H54 (cell line): ENCODE measurements at regions not wholly inside any gene's neighbourhood (a gene's known extent, or its start where the extent isn't known, plus 50 kb on each side); places are given as distances from the start of the nearest gene placed in this dataset.
"Not testable (repeated sequence)": the region's sequence is repeated elsewhere in the genome, so short reads cannot be mapped to it uniquely, and the experiment has no call there.

ENCODE experiments used
- DNase-seq: peaks from one replicate; pipeline ENCODE4 v3.0.0; 2011; ENCODE audit warnings: low spot score, mixed read lengths; ENCODE audit not compliant: insufficient read length
- FAIRE-seq: peaks from 3 replicates; lab custom pipeline; 2011; peaks lifted over from hg19 to GRCh38; lab: Jason Lieb, UNC
- POLR2A ChIP-seq: IDR thresholded peaks from 2 replicates; pipeline ENCODE4 v1.6.1; 2011; ENCODE audit warnings: low read depth, mild to moderate bottlenecking, low read length

- no peak for TF ChIP-seq POLR2A
- FAIRE-seq (no peak), DNase-seq (no peak)
Measured at GRCh38 chr5:155665361-155665760, 651.8 kb downstream of the KIF4B start.

GRCh38 chr5:155672001-155672400 is 655.0 kb upstream of the SGCD start:
- FAIRE-seq, DNase-seq: not testable (repeated sequence)

GRCh38 chr5:155676967-155677366 is 650.0 kb upstream of the SGCD start:
- TF ChIP-seq POLR2A, result no peak
- no peak for FAIRE-seq
- DNase-seq, result no peak

GRCh38 chr5:155678371-155678770 is 648.6 kb upstream of the SGCD start:
- DNase-seq, result no peak
- FAIRE-seq, result no peak
- no peak for TF ChIP-seq POLR2A

GRCh38 chr5:155679530-155679929 is 647.4 kb upstream of the SGCD start:
- FAIRE-seq, result no peak
- no peak for DNase-seq

DNA sequence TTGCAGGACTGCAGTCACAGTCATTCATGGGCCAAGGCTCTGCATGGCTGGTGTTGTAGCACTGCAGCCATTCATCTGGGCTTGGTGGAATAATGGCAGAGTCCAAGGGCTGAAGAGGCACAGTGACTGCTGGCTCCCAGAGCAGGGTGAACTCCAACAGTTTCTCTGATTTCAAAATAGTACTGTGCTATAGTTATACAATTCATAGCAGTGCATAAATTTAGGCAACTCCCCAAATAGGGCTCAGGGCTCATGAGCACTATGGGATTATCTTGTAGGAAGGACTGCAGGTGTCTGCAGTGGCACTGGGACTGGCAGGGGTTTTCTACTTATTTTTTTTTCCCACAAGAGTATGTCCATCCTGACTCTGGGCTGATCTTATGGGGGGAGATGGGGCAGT is 642.5 kb upstream of the SGCD start:
- DNase-seq (no peak), FAIRE-seq (no peak)
- TF ChIP-seq POLR2A, result no peak

More at GRCh38 chr5:155679530-155679929, 647.4 kb upstream of the SGCD start:
- TF ChIP-seq POLR2A, result no peak

DNA sequence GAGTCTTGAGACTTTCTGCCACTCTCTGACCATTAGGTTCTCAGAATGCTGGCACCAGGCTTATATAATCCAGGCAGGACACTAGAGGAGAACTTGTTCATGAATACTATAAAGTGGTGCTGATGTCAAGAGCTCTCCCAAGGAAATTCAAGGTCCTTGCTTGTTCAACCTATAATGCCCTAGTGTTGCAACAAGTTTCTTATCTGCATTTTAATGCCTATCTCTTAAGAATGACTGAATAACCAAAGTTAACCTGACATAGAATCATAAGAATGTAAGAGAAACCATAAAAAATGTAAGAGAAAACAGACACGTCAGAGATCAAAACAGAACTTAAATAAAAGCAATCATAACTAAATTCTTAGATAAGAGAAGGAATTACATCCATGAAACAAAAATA is 640.8 kb upstream of the SGCD start:
- TF ChIP-seq POLR2A, result no peak
- no peak for FAIRE-seq

GRCh38 chr5:155689406-155689805 is 637.6 kb upstream of the SGCD start:
- TF ChIP-seq POLR2A, result no peak
- FAIRE-seq (no peak), DNase-seq (no peak)

More for the DNA sequence above, 640.8 kb upstream of the SGCD start:
- no peak for DNase-seq

GRCh38 chr5:155696362-155696761 is 630.6 kb upstream of the SGCD start:
- DNase-seq (no peak), FAIRE-seq (no peak)
- no peak for TF ChIP-seq POLR2A

- TF ChIP-seq POLR2A, result no peak
- FAIRE-seq, result no peak
- no peak for DNase-seq
Measured at GRCh38 chr5:155697236-155697635, 629.7 kb upstream of the SGCD start.

GRCh38 chr5:155699385-155699784 is 627.6 kb upstream of the SGCD start:
- DNase-seq, result no peak
- FAIRE-seq, result no peak
- no peak for TF ChIP-seq POLR2A

DNA sequence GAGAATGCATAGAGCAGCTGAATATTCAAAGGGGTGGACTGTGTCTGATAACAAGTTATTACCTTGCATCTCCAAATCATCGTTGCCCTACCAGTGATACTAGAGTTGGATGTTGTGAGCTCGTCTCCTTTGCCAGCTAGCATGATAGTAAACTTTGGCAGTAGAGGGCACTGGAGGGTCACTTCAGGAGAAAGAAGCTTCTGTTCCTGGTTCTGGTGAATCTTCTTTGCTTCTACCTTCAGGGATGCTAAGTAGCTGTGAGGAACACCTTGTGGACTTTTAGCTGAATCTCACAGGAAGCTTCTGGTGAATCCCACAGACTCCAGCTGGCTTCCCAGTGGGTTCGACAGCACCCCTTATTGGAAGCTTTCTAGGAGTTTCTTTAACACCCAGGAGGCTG is 626.6 kb upstream of the SGCD start:
- DNase-seq (no peak), FAIRE-seq (no peak)
- no peak for TF ChIP-seq POLR2A

GRCh38 chr5:155711882-155712281 is 615.1 kb upstream of the SGCD start:
- FAIRE-seq, result no peak
- no peak for TF ChIP-seq POLR2A
- no peak for DNase-seq

DNA sequence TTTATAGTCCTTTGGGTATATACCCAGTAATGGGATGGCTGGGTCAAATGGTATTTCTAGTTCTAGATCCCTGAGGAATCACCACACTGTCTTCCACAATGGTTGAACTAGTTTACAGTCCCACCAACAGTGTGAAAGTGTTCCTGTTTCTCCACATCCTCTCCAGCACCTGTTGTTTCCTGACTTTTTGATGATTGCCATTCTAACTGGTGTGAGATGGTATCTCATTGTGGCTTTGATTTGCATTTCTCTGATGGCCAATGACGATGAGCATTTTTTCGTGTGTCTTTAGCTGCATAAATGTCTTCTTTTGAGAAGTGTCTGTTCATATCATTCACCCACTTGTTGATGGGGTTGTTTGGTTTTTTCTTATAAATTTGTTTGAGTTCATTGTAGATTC is 612.5 kb upstream of the SGCD start:
- not testable (repeated sequence) for FAIRE-seq

GRCh38 chr5:155726267-155726666 is 600.7 kb upstream of the SGCD start:
- DNase-seq (no peak), FAIRE-seq (no peak)
- TF ChIP-seq POLR2A, result no peak

More for the DNA sequence above, 612.5 kb upstream of the SGCD start:
- DNase-seq, result not testable (repeated sequence)
